BE2C (cell line): ENCODE measurements at regions not wholly inside any gene's neighbourhood (a gene's known extent, or its start where the extent isn't known, plus 50 kb on each side); places are given as distances from the start of the nearest gene placed in this dataset.

ENCODE experiments used
- DNase-seq: peaks from one replicate; pipeline ENCODE4 v3.0.0-alpha.2; 2020
- H3K27me3 ChIP-seq: fragments of 250-450 bp; sonication (Bioruptor Pico); 2 replicates; pipeline ENCODE4 v1.5.1; 2020; ENCODE audit warnings: mild to moderate bottlenecking
- H3K36me3 ChIP-seq: fragments of 250-450 bp; sonication (Bioruptor Pico); 2 replicates; pipeline ENCODE4 v1.5.1; 2020; ENCODE audit warnings: mild to moderate bottlenecking
- H3K4me1 ChIP-seq: fragments of 250-450 bp; sonication (Bioruptor Pico); 2 replicates; pipeline ENCODE4 v1.5.1; 2020
- H3K4me3 ChIP-seq: 2 replicates; pipeline ENCODE4 v1.5.1; 2011; ENCODE audit warnings: low read depth, low read length
- H3K9me3 ChIP-seq: fragments of 250-450 bp; sonication (Bioruptor Pico); 2 replicates; pipeline ENCODE4 v1.5.1; 2020
- TF ChIP-seq, protein P1 (sequence below): IDR thresholded peaks from 2 replicates; pipeline ENCODE4 v1.5.1; 2012; ENCODE audit warnings: mild to moderate bottlenecking, low read depth, low read length

DNA sequence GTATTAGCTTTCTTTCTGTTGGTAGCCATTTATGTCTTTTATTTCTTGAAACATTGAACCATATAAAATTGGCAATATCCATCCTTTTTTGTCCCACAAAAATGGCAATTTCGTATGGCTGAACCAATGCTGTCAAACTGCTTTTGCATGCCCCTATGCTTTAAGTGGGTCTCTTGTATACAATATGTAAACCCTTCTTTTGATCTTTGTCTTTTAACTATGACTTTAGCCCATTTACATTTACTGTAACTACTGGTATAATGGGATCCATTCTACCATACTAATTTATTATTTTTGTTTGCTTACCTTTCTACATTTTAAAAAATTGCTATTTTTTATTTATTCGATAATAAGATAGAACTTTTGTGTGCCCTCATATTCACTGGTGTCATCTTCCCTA lies 93.4 kb downstream of the TENT4A start:
- DNase-seq: no peak
- no peaks in the 10 kb centered on the region for H3K27me3 ChIP-seq
- H3K4me1 ChIP-seq: peaks cover 5% of the 10 kb centered on the region
- H3K4me3 ChIP-seq: no peak overlapping the region
- no peaks in the 10 kb centered on the region for H3K9me3 ChIP-seq
- no peaks in the 10 kb centered on the region for H3K36me3 ChIP-seq
- TF ChIP-seq, protein P1, sequence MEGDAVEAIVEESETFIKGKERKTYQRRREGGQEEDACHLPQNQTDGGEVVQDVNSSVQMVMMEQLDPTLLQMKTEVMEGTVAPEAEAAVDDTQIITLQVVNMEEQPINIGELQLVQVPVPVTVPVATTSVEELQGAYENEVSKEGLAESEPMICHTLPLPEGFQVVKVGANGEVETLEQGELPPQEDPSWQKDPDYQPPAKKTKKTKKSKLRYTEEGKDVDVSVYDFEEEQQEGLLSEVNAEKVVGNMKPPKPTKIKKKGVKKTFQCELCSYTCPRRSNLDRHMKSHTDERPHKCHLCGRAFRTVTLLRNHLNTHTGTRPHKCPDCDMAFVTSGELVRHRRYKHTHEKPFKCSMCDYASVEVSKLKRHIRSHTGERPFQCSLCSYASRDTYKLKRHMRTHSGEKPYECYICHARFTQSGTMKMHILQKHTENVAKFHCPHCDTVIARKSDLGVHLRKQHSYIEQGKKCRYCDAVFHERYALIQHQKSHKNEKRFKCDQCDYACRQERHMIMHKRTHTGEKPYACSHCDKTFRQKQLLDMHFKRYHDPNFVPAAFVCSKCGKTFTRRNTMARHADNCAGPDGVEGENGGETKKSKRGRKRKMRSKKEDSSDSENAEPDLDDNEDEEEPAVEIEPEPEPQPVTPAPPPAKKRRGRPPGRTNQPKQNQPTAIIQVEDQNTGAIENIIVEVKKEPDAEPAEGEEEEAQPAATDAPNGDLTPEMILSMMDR: no peak

DNA sequence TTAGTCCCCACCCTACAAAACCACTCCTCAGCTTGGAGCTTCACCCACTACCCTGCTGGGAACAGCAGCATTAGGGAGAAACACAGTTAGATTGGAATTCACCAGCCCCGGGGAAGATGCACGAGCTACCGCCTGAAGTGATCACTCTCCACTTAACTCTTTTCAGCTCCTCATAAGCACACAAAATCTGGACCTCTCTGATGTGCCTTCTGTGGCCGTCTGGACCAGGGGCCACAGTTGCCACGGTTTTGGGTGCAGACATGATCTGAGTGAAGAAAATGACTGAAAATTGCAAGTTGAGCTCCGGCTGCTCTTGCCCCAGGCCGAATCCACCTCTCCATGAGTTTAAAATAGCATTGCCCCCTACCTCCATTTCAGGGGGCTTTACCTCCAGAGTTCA lies 95.2 kb downstream of the TENT4A start:
- H3K36me3 ChIP-seq: no peaks in the 10 kb centered on the region
- DNase-seq: no peak
- H3K4me1 ChIP-seq: peaks cover 5% of the 10 kb centered on the region
- no peaks in the 10 kb centered on the region for H3K27me3 ChIP-seq
- H3K9me3 ChIP-seq: no peaks in the 10 kb centered on the region
- H3K4me3 ChIP-seq: no peak overlapping the region
- TF ChIP-seq, protein P1: no peak

DNA sequence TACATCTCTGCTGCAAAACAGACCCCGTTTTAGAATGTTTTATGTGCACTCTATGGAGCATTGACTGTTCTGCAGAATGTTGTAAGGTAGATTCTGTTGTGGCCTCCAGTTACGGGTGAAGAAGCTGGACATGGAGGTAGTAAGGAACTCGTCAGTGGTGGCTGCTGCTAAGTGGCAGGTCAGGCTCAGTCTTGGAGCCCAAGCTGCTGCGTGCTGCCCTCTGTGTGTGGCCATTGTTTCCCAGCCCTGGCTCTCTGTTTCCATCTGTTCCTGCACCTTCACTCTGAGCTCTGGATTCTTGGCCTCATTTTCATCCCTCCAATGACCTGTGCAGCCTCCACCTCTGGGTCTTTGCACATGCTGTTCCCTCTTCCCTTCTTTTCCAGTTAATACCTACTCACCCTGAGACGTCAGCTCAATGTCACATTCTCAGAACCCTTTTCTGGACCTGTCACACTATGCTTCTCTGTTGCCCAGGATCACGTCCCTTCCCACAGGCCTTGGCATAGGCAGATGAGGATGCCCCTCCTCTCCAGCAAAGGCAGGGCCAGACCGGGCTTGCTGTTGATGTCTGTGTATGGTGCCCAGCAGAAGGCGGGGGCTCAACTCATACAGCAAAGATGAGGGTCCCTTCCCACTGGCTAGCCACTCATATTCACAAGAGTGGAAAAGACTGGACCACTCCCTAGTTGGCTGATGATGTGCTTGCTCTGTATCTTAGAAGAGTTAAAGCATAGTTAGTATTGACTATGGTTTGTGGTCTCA lies 97.6 kb downstream of the TENT4A start:
- H3K27me3 ChIP-seq: no peaks in the 10 kb centered on the region
- DNase-seq: no peak
- no peaks in the 10 kb centered on the region for H3K36me3 ChIP-seq
- H3K4me3 ChIP-seq: no peak overlapping the region
- TF ChIP-seq, protein P1: no peak
- H3K9me3 ChIP-seq: no peaks in the 10 kb centered on the region
- H3K4me1 ChIP-seq: no peaks in the 10 kb centered on the region

DNA sequence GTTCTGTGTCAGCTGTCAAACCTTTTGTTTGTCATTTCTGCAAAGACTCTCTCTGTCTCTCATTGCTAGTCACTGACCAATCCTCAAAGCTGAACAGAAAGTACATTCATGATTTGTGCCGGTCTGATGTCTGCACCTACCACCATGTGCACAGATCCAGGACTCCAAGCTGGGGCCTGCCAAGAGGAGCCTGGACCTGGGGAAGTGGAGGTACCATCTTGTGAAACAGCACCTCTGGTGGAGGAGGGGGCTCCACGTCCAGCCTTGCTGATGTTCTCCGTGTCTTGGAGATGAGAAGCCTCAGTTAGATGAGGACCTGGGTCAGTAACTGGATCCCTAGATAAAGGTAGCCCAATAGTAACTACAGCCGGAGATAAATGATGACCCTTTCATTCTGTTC lies 98.9 kb downstream of the TENT4A start:
- DNase-seq: no peak
- H3K9me3 ChIP-seq: no peaks in the 10 kb centered on the region
- H3K27me3 ChIP-seq: no peaks in the 10 kb centered on the region

DNA sequence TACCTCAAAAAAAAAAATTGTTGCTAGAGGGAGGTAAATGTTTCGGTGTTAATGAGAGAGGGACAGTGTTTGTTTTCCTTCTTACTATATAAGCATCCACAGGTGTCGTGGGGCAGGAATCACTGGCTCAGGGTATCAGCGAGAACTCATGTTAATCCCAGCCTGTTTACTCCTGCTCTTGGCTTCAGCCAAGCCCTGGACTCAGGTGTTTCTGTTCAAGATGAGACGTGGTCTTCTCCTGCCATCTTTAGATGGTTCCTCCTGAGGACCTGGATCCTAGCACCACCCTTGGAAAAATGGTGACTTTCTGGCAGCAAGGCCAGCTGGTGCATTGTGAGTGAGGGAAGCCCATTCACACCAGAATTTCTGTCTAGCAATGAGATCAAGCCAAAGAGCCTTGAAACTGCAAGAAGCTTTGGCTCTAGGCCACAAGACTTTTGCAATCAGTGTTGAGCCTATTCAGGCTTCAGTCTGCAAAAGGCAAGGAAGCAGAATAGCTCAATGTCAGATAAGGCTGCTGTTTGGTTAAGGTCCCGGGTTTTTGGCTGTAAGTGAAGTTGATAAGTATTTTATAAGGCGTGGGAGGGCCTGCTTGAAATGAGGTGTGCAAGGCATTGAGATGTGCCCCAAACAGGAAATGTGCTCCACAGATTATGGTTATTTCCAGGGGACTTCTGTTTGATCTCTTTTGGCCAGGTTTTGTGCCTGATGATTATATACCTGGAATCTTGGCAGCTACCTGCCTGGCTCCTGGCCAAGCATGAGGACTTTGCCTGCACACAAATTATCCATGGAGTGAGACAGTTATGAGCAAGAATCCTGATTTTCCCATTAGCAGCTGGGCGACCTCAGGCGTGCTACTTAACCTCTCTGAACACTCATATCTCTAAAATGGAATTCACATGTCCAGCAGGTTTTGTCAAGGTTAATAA lies 99.8 kb downstream of the TENT4A start:
- Histone ChIP-seq H3K4me3 (no peak overlapping the region), H3K27me3 (no peaks in the 10 kb centered on the region), H3K4me1 (no peaks in the 10 kb centered on the region), H3K36me3 (no peaks in the 10 kb centered on the region), H3K9me3 (no peaks in the 10 kb centered on the region)
- TF ChIP-seq, protein P1: no peak
- DNase-seq: no peak

More for the DNA sequence above, 98.9 kb downstream of the TENT4A start:
- Histone ChIP-seq H3K4me1 (no peaks in the 10 kb centered on the region), H3K4me3 (no peak overlapping the region), H3K36me3 (no peaks in the 10 kb centered on the region)
- TF ChIP-seq, protein P1: no peak
